K562 (cell line): ENCODE measurements at regions not wholly inside any gene's neighbourhood (a gene's known extent, or its start where the extent isn't known, plus 50 kb on each side); places are given as distances from the start of the nearest gene placed in this dataset.

Experiments
- CBFB ChIP-seq: sonication (generic); formaldehyde crosslinking; IDR thresholded peaks from 2 replicates; pipeline ENCODE4 v1.4.0; 2020; ENCODE audit warnings: mild to moderate bottlenecking, missing genetic modification reagents
- EP300 ChIP-seq: IDR thresholded peaks from 2 replicates; pipeline ENCODE4 v1.6.1; 2012; ENCODE audit warnings: low read length, improper control_type of control experiment
- EZH2 ChIP-seq: IDR thresholded peaks from 2 replicates; pipeline ENCODE4 v1.6.1; 2012; ENCODE audit warnings: low read depth, mild to moderate bottlenecking, inconsistent platforms, low read length, borderline replicate concordance
- KAT7 ChIP-seq: sonication (generic); formaldehyde crosslinking; IDR thresholded peaks from 2 replicates; pipeline ENCODE4 v1.8.0; 2022; ENCODE audit warnings: missing genetic modification reagents, mild to moderate bottlenecking, borderline replicate concordance
- RCOR1 ChIP-seq, 2 experiments: IDR thresholded peaks; 2 replicates each; pipeline ENCODE4 v1.6.1; 2012; ENCODE audit warnings: low read depth in 2 of 2, low read length in 2 of 2, borderline replicate concordance in 1 of 2, improper control_type of control experiment in 1 of 2
- TCF7 ChIP-seq: sonication (generic); IDR thresholded peaks from 2 replicates; pipeline ENCODE4 v1.6.1; 2016; ENCODE audit warnings: antibody characterized with exemption, borderline replicate concordance
- U2AF1 ChIP-seq: fragments of 200-400 bp; formaldehyde crosslinking; optimal IDR thresholded peaks from 2 replicates; pipeline ENCODE3; 2017; ENCODE audit warnings: mild to moderate bottlenecking, low read depth, low read length, moderate library complexity
- TF ChIP-seq, protein P1 (sequence below), 3 experiments: IDR thresholded peaks in 2 of 3; conservative IDR thresholded peaks in 1 of 3; 2 replicates each; pipeline ENCODE4 v1.5.1; 2011 to 2012; ENCODE audit warnings: low read length in 3 of 3, mild to moderate bottlenecking in 3 of 3, control low read depth in 2 of 3, improper control_type of control experiment in 1 of 3, inconsistent platforms in 1 of 3, low read depth in 1 of 3, mixed read lengths in 1 of 3, moderate library complexity in 1 of 3; ENCODE audit not compliant: insufficient read depth in 2 of 3
- TF ChIP-seq, protein P2 (sequence below): sonication (generic); formaldehyde crosslinking; IDR thresholded peaks from 2 replicates; pipeline ENCODE4 v1.9.0; 2022; ENCODE audit warnings: mild to moderate bottlenecking, missing genetic modification reagents
- TF ChIP-seq, protein P3 (sequence below): fragments of 250-450 bp; sonication (Bioruptor Pico); IDR thresholded peaks from 2 replicates; pipeline ENCODE4 v1.5.0; 2021

DNA sequence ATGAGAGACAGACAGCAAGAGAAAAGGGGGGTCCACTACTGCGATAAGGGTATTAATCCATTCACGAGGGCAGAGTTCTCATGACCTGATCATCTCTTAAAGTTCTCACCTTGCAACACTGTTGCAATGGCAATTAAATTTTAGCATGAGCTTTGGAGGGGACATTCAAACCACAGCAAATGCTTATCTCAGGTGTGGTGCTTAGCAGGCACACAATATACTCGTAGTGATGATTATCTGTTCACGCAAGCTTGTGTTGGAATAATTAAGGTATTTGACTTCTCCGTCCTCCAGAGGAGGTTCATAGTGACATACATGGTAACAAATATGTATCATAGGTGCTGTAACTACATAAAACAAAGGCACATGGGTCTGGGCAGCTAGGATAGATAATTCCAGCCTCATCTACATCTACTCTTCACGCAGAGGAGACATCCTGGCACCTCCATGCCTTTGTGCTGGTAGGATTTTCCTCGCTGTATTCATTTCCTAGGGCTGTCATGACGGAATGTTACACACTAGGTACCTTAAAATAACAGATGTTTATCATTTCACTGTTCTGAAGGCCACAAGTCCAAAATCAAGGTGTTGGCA lies 221.2 kb downstream of the RBM19 start:
- TF ChIP-seq, protein P1, sequence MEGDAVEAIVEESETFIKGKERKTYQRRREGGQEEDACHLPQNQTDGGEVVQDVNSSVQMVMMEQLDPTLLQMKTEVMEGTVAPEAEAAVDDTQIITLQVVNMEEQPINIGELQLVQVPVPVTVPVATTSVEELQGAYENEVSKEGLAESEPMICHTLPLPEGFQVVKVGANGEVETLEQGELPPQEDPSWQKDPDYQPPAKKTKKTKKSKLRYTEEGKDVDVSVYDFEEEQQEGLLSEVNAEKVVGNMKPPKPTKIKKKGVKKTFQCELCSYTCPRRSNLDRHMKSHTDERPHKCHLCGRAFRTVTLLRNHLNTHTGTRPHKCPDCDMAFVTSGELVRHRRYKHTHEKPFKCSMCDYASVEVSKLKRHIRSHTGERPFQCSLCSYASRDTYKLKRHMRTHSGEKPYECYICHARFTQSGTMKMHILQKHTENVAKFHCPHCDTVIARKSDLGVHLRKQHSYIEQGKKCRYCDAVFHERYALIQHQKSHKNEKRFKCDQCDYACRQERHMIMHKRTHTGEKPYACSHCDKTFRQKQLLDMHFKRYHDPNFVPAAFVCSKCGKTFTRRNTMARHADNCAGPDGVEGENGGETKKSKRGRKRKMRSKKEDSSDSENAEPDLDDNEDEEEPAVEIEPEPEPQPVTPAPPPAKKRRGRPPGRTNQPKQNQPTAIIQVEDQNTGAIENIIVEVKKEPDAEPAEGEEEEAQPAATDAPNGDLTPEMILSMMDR (IDR thresholded peaks at IDR 0.05 in 2 of 3, conservative IDR thresholded peaks at IDR 0.05 in 1 of 3; ENCODE audit: insufficient read depth in 2 of 3, low read depth in 1 of 3, low read length in 3 of 3) = no peak
- TF ChIP-seq EP300 = 0 out of 2 replicates have a peak, but pooled peaks have one; percentile 22
- TF ChIP-seq, protein P2, sequence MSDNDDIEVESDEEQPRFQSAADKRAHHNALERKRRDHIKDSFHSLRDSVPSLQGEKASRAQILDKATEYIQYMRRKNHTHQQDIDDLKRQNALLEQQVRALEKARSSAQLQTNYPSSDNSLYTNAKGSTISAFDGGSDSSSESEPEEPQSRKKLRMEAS (CRISPR knock-in tag) = no peak
- TF ChIP-seq CBFB (CRISPR knock-in tag) = no peak
- TF ChIP-seq RCOR1 (IDR thresholded peaks at IDR 0.05; ENCODE audit: borderline replicate concordance in 1 of 2, low read depth in 2 of 2, low read length in 2 of 2) = peak in 1 of 2 experiments; percentile 33; a peak in 1 of 4 replicates
- TF ChIP-seq, protein P3, sequence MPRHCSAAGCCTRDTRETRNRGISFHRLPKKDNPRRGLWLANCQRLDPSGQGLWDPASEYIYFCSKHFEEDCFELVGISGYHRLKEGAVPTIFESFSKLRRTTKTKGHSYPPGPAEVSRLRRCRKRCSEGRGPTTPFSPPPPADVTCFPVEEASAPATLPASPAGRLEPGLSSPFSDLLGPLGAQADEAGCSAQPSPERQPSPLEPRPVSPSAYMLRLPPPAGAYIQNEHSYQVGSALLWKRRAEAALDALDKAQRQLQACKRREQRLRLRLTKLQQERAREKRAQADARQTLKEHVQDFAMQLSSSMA (CRISPR knock-in tag) = no peak
- no peak for TF ChIP-seq U2AF1
- TF ChIP-seq KAT7 (CRISPR knock-in tag) = no peak
- TF ChIP-seq TCF7 = no peak
- TF ChIP-seq EZH2 = no peak
